HG02943 (cell line): ENCODE measurements at regions not wholly inside any gene's neighbourhood (a gene's known extent, or its start where the extent isn't known, plus 50 kb on each side); places are given as distances from the start of the nearest gene placed in this dataset.
"Not testable (repeated sequence)": the region's sequence is repeated elsewhere in the genome, so short reads cannot be mapped to it uniquely, and the experiment has no call there.

Experiments used
- ATAC-seq: cut with Tn5 transposase; IDR thresholded peaks from one replicate; pipeline ENCODE4 v1.9.1; 2021; ENCODE audit warnings: mild to moderate bottlenecking, low read depth, moderate library complexity; ENCODE audit not compliant: unreplicated experiment

GRCh38 chr1:192418552-192419285 lies 101.9 kb downstream of the RGS21 start:
- no peak for ATAC-seq

GRCh38 chr1:192430644-192431043 lies 113.9 kb downstream of the RGS21 start:
- no peak for ATAC-seq

- ATAC-seq: no peak
These were observed 118.9 kb downstream of the RGS21 start for GRCh38 chr1:192435704-192436103.

- ATAC-seq: no peak
These were observed 119.8 kb downstream of the RGS21 start for GRCh38 chr1:192436441-192437078.

- no peak for ATAC-seq
These were observed 121.9 kb downstream of the RGS21 start for GRCh38 chr1:192438737-192439136.

GRCh38 chr1:192439373-192440025 lies 122.7 kb downstream of the RGS21 start:
- no peak for ATAC-seq

- ATAC-seq: no peak
These were observed 124.7 kb downstream of the RGS21 start for GRCh38 chr1:192441492-192441891.

- ATAC-seq: no peak
These were observed 125.9 kb downstream of the RGS21 start for GRCh38 chr1:192442736-192443135.

GRCh38 chr1:192443616-192444015 lies 126.8 kb downstream of the RGS21 start:
- no peak for ATAC-seq

GRCh38 chr1:192445241-192445640 lies 128.4 kb downstream of the RGS21 start:
- ATAC-seq: no peak

GRCh38 chr1:192445839-192446489 lies 129.2 kb downstream of the RGS21 start:
- ATAC-seq: peak; percentile 64

- no peak for ATAC-seq
These were observed 127.5 kb upstream of the RGS1 start for GRCh38 chr1:192448026-192448578.

GRCh38 chr1:192453360-192453992 lies 122.1 kb upstream of the RGS1 start:
- ATAC-seq: no peak

- ATAC-seq: no peak
These were observed 116.1 kb upstream of the RGS1 start for GRCh38 chr1:192459467-192459866.

- ATAC-seq: no peak
These were observed 113.9 kb upstream of the RGS1 start for GRCh38 chr1:192461684-192462083.

- ATAC-seq: no peak
These were observed 113.0 kb upstream of the RGS1 start for GRCh38 chr1:192462616-192463015.

GRCh38 chr1:192463661-192464060 lies 111.9 kb upstream of the RGS1 start:
- ATAC-seq: no peak

GRCh38 chr1:192465221-192465620 lies 110.4 kb upstream of the RGS1 start:
- ATAC-seq: not testable (repeated sequence)

- ATAC-seq: no peak
These were observed 101.4 kb upstream of the RGS1 start for GRCh38 chr1:192474080-192474683.

- no peak for ATAC-seq
These were observed 100.2 kb upstream of the RGS1 start for GRCh38 chr1:192475329-192475728.
